Esophagus muscularis mucosa (tissue), 4 donors: ENCODE measurements at regions not wholly inside any gene's neighbourhood (a gene's known extent, or its start where the extent isn't known, plus 50 kb on each side); places are given as distances from the start of the nearest gene placed in this dataset.

Source experiments
- DNase-seq: peaks from one replicate; pipeline ENCODE4 v3.0.0-alpha.2; 2017; ENCODE audit errors: extremely low spot score
- H3K27ac ChIP-seq, 4 donors: fragments of 200-600 bp; sonication (generic); replicated peaks in 1 of 4; 1 replicate in 3 of 4; 2 replicates in 1 of 4; pipeline ENCODE4 v1.5.1; 2016 to 2019; ENCODE audit warnings: mild to moderate bottlenecking in 1 of 4
- H3K27me3 ChIP-seq, 4 donors: fragments of 200-600 bp; sonication (generic); one replicate each; pipeline versions ENCODE4 v1.5.1 to v1.6.0; 2016 to 2019
- H3K36me3 ChIP-seq, 4 donors: fragments of 200-600 bp; sonication (generic); one replicate each; pipeline ENCODE4 v1.5.1; 2016 to 2019
- H3K4me1 ChIP-seq, 4 donors: fragments of 200-600 bp; sonication (generic); one replicate each; pipeline ENCODE4 v1.5.1; 2016 to 2019
- H3K4me3 ChIP-seq, 4 donors: fragments of 200-600 bp; sonication (generic); 1 replicate in 2 of 4; 2 replicates in 2 of 4; pipeline ENCODE4 v1.5.1; 2016 to 2019; ENCODE audit warnings: mild to moderate bottlenecking in 4 of 4, moderate library complexity in 1 of 4
- H3K9me3 ChIP-seq, 4 donors: fragments of 200-600 bp; sonication (generic); 1 replicate in 3 of 4; 2 replicates in 1 of 4; pipeline ENCODE4 v1.5.1; 2016 to 2019
- EP300 ChIP-seq: sonication (generic); formaldehyde crosslinking; IDR thresholded peaks from one replicate; pipeline ENCODE4 v1.6.1; 2017; ENCODE audit warnings: antibody characterized with exemption
- POLR2A ChIP-seq: fragments of 450-650 bp; IDR thresholded peaks from one replicate; pipeline ENCODE4 v1.6.1; 2017; ENCODE audit warnings: antibody characterized with exemption, moderate library complexity, mild to moderate bottlenecking, low read depth
- POLR2AphosphoS5 ChIP-seq, 2 donors: sonication (generic); formaldehyde crosslinking; IDR thresholded peaks; one replicate each; pipeline ENCODE4 v1.6.1; 2017; ENCODE audit warnings: antibody characterized with exemption in 2 of 2
- WGBS: methylation state at CpG from one replicate; pipeline ENCODE4 v1.1.5; 2018; 5-methylcytosine and 5-hydroxymethylcytosine counted together
- intact Hi-C: fragments of 100-400 bp; cut with DNase I; formaldehyde crosslinking; loops from one replicate; pipeline ENCODE4 v1.15.1; 2023
- TF ChIP-seq, protein P1 (sequence below), 3 experiments: fragments of 200-600 bp in 2 of 3; fragments of 450-650 bp in 1 of 3; sonication (generic) in 2 of 3; IDR thresholded peaks; one replicate each; pipeline ENCODE4 v1.5.1; 2017 to 2019; ENCODE audit warnings: antibody characterized with exemption in 3 of 3, mild to moderate bottlenecking in 2 of 3, moderate library complexity in 1 of 3

DNA sequence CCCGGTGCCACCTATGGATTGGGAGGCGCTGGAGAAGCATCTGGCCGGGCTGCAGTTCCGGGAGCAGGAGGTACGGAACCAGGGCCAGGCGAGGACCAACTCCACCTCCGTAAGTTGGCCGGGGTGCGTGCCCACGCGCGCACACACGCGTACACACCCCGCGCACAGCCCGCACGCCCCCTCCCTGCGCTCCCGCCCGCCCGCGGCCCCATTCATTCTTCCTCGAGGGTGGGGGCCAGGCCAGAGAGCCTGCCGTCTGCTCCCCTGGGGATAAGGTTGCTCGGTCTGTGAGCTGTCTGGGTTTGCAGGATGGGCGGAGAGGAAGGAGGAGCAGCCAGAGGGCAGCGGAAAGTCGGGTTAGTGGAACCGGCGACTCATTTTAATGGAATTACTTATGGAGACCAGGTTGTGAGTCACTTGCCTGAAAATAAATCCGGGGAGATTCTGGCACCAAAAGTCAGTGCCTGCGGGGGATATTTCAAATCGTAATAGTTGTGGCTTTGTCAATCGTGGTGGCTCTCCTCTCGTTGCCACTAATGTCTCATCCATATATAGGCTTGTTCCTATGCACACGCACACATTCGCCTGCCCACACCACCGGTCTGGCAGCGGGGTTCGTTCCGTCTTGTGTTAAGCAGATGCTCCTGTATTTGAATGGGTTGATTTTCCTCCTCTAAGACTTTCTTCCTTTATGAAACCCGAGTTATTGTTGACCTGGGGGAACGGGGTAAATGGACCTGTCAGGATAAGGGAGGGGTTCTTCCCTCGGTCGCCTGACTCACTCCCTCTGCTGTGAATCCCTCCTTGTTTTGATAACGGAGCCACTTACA lies 223.4 kb upstream of the IL12A start:
- Histone ChIP-seq H3K36me3 (peaks cover 0 to 9% (median 0%) of the 10 kb centered on the region in 4 donors), H3K4me1 (peaks cover 46 to 73% (median 72%) of the 10 kb centered on the region in 4 donors), H3K27ac (peak overlapping the region; percentile 97 to 100 (median 98)), H3K4me3 (peak overlapping the region; percentile 84 to 95 (median 84)), H3K27me3 (no peaks in the 10 kb centered on the region), H3K9me3 (no peaks in the 10 kb centered on the region)
- intact Hi-C loops = loop anchor here (2.0 kb wide), 1 partner anchor 40 kb away; no protein-coding TSS in a partner anchor
- TF ChIP-seq EP300 = peak; percentile 62
- TF ChIP-seq POLR2AphosphoS5 (IDR thresholded peaks at IDR 0.05) = peak; percentile 64 to 90
- TF ChIP-seq, protein P1, sequence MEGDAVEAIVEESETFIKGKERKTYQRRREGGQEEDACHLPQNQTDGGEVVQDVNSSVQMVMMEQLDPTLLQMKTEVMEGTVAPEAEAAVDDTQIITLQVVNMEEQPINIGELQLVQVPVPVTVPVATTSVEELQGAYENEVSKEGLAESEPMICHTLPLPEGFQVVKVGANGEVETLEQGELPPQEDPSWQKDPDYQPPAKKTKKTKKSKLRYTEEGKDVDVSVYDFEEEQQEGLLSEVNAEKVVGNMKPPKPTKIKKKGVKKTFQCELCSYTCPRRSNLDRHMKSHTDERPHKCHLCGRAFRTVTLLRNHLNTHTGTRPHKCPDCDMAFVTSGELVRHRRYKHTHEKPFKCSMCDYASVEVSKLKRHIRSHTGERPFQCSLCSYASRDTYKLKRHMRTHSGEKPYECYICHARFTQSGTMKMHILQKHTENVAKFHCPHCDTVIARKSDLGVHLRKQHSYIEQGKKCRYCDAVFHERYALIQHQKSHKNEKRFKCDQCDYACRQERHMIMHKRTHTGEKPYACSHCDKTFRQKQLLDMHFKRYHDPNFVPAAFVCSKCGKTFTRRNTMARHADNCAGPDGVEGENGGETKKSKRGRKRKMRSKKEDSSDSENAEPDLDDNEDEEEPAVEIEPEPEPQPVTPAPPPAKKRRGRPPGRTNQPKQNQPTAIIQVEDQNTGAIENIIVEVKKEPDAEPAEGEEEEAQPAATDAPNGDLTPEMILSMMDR (IDR thresholded peaks at IDR 0.05) = peak in 1 of 3 experiments; percentile 9
- no peak for TF ChIP-seq POLR2A
- DNase-seq = no peak
- under 1% methylated on average over 16 of the region's 47 CpGs for WGBS

DNA sequence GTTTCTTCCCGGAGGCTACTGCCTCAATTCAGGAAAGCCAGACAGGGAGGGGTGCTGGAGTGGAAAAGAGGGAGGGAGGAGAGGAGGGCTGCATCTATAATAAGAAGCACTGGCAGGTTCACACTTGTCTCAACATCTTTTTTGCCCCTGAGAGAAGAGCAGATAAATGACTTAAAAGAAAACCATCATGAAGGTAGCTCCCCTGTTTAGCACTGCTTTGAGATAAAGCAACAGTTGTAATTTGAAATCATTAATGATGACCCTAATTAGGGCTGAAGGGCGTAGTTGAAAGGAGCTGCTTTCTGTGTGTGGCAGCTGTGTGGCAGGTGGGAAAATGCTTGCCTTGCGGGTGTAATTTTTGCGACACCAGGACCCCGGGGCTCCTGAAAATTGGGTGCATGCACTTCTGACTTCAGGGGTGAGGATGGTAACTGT lies 222.8 kb upstream of the IL12A start:
- 29% methylated on average over 5 of the region's 5 CpGs for WGBS
- peak overlapping the region; percentile 97 to 100 (median 98) for H3K27ac ChIP-seq
- peak overlapping the region; percentile 84 to 95 (median 84) for H3K4me3 ChIP-seq
- H3K27me3 ChIP-seq = no peaks in the 10 kb centered on the region
- peaks cover 44 to 77% (median 73%) of the 10 kb centered on the region in 4 donors for H3K4me1 ChIP-seq
- no peak for DNase-seq
- intact Hi-C loops = loop anchor here (2.0 kb wide), 1 partner anchor 39 kb away; no protein-coding TSS in a partner anchor
- TF ChIP-seq EP300 = no peak
- no peak for TF ChIP-seq POLR2AphosphoS5 (IDR thresholded peaks at IDR 0.05)
- TF ChIP-seq POLR2A = no peak
- TF ChIP-seq, protein P1 (IDR thresholded peaks at IDR 0.05) = no peak
- no peaks in the 10 kb centered on the region for H3K9me3 ChIP-seq
- H3K36me3 ChIP-seq = peaks cover 0 to 9% (median 0%) of the 10 kb centered on the region in 4 donors

DNA sequence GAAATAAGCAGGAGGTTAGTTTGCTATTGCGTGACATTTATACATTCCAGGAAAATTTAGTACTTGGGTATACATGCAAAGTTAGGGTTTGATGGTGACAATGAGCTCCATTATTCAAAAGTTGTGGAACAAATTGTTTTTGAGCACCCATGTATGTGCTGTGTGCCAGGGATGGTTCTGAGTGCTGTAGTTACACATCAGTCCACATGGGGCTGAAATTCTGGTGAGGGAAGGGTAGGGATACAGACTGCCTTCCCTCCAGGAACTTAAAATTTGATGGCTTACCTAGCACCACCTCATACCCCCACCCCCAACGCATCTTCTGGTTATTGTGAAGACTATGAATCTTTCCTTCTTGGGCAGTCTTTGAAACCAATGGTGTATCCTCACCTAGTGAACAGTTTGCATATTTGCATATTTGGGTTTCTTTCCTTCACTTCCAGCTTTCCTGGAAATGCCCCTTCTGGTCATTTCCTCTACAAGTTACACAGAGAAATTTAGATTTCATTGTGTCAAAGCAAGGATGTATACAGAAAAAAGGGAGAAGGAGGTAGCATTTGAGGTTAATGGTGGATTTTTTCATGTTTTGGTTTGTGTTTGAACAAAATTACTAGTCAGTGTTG lies 222.0 kb upstream of the IL12A start:
- H3K27ac ChIP-seq = peak overlapping the region; percentile 97 to 100 (median 98)
- peak overlapping the region; percentile 84 to 95 (median 84) for H3K4me3 ChIP-seq
- no peak for DNase-seq
- 58% methylated on average over 2 of the region's 2 CpGs for WGBS
- peaks cover 0 to 9% (median 0%) of the 10 kb centered on the region in 4 donors for H3K36me3 ChIP-seq
- peaks cover 38 to 75% (median 73%) of the 10 kb centered on the region in 4 donors for H3K4me1 ChIP-seq
- no peaks in the 10 kb centered on the region for H3K9me3 ChIP-seq
- TF ChIP-seq POLR2A = no peak
- no peak for TF ChIP-seq EP300
- peak; percentile 32 to 43 for TF ChIP-seq POLR2AphosphoS5 (IDR thresholded peaks at IDR 0.05)
- TF ChIP-seq, protein P1 (IDR thresholded peaks at IDR 0.05) = peak; percentile 35 to 71 (median 55)
- intact Hi-C loops = no loop called here
- H3K27me3 ChIP-seq = no peaks in the 10 kb centered on the region

DNA sequence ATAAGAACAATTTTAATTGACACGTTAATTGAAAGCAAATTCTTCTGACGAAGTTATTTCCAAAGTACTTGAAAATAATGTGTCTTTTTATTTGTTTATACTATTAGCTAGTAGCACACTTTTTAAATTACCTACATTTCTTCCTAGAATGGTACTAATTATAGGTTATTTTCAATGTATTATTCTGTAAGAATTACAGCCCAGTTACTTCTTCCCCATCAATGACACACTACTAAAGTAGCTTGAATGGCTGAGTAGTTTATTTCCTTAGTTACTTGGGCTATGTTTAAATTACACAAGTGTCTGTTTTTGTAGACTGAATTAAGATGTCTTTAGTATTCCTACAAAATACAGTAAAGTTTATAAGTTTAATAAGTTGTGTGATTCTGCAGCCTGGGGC lies 217.6 kb upstream of the IL12A start:
- H3K9me3 ChIP-seq = no peaks in the 10 kb centered on the region
- 55% methylated on average over 2 of the region's 2 CpGs for WGBS
- peak overlapping the region in 3 of 4 donors; percentile 97 to 100 (median 97) for H3K27ac ChIP-seq
- H3K4me3 ChIP-seq = no peak overlapping the region
- peaks cover 41 to 100% (median 95%) of the 10 kb centered on the region in 4 donors for H3K4me1 ChIP-seq
- TF ChIP-seq POLR2AphosphoS5 (IDR thresholded peaks at IDR 0.05) (no peak), EP300 (no peak), POLR2A (no peak)
- TF ChIP-seq, protein P1 (IDR thresholded peaks at IDR 0.05) = no peak
- no peak for DNase-seq
- intact Hi-C loops = no loop called here
- no peaks in the 10 kb centered on the region for H3K27me3 ChIP-seq
- peaks cover 0 to 16% (median 4%) of the 10 kb centered on the region in 4 donors for H3K36me3 ChIP-seq
